ENCODE measurements at regions not wholly inside any gene's neighbourhood (a gene's known extent, or its start where the extent isn't known, plus 50 kb on each side); places are given as distances from the start of the nearest gene placed in this dataset.

- Histone ChIP-seq H3K4me1 (ENCODE audit: insufficient read depth, low read length) (no peaks in the 10 kb centered on the region), H4K91ac (ENCODE audit: insufficient read length, low read depth, low read length) (no peak overlapping the region), H2AFZ (ENCODE audit: low read length) (no peak overlapping the region), H2BK15ac (ENCODE audit: low read depth, low read length) (no peak overlapping the region), H3K79me2 (ENCODE audit: insufficient read depth, low read length) (no peaks in the 10 kb centered on the region), H3K18ac (ENCODE audit: insufficient read length, low read depth, low read length) (no peak overlapping the region), H3K79me1 (ENCODE audit: insufficient read depth, low read depth, low read length, poor library complexity, severe bottlenecking) (no peaks in the 10 kb centered on the region), H3K56ac (ENCODE audit: insufficient read length, low read depth, low read length) (no peak overlapping the region), H3K4me2 (ENCODE audit: insufficient read depth, insufficient read length, low read length) (no peak overlapping the region), H2AK5ac (ENCODE audit: insufficient read length, low read length) (no peak overlapping the region), H2BK20ac (ENCODE audit: low read depth, low read length, poor library complexity, severe bottlenecking) (no peak overlapping the region), H4K8ac (replicated peaks; ENCODE audit: insufficient read length, low read depth, low read length) (no peak overlapping the region), H4K5ac (ENCODE audit: insufficient read length, low read depth, low read length) (no peak overlapping the region), H3K4ac (ENCODE audit: low read depth, low read length) (no peak overlapping the region), H2BK12ac (ENCODE audit: insufficient read length, low read depth, low read length) (no peak overlapping the region), H4K20me1 (ENCODE audit: control insufficient read depth, insufficient read depth, insufficient read length) (no peaks in the 10 kb centered on the region), H2BK120ac (ENCODE audit: low read depth, low read length, poor library complexity, severe bottlenecking) (no peak overlapping the region), H3K27ac (ENCODE audit: insufficient read length, low read depth, low read length) (no peak overlapping the region), H3K9me3 (ENCODE audit: control insufficient read depth, low read depth, low read length) (no peaks in the 10 kb centered on the region), H3T11ph (ENCODE audit: low read length) (no peak overlapping the region), H3K14ac (ENCODE audit: insufficient read depth, low read length) (no peak overlapping the region), H3K23me2 (ENCODE audit: insufficient read length, low read depth, low read length, poor library complexity, severe bottlenecking) (no peaks in the 10 kb centered on the region), H3K23ac (ENCODE audit: insufficient read length, low read depth, low read length) (no peak overlapping the region), H2BK5ac (ENCODE audit: insufficient read length, low read length) (no peak overlapping the region), H3K9ac (ENCODE audit: extremely low read depth, insufficient read length, low read length) (no peak overlapping the region), H3K27me3 (ENCODE audit: insufficient read depth, low read length) (no peaks in the 10 kb centered on the region)
- WGBS (ENCODE audit: extremely low coverage, insufficient read length, low lambda C conversion rate), result no CpG with 5 or more reads among the region's 6 CpGs
- no peak for DNase-seq
- H3K4me1 Mint-ChIP-seq, result peaks cover 14 to 24% of the 10 kb centered on the region in 2 experiments
- H3K36me3 Mint-ChIP-seq (ENCODE audit: insufficient read depth in 1 of 3, low read depth in 3 of 3), result no peaks in the 10 kb centered on the region
- no peaks in the 10 kb centered on the region; the same call in 1 of the 2 replicates for H3K27me3 Mint-ChIP-seq (ENCODE audit: low read depth)
- H3K4me3 Mint-ChIP-seq, result no peak overlapping the region
- H3K9me3 Mint-ChIP-seq, result no peaks in the 10 kb centered on the region; a peak in 1 of 5 replicates
- TF ChIP-seq, protein P1, sequence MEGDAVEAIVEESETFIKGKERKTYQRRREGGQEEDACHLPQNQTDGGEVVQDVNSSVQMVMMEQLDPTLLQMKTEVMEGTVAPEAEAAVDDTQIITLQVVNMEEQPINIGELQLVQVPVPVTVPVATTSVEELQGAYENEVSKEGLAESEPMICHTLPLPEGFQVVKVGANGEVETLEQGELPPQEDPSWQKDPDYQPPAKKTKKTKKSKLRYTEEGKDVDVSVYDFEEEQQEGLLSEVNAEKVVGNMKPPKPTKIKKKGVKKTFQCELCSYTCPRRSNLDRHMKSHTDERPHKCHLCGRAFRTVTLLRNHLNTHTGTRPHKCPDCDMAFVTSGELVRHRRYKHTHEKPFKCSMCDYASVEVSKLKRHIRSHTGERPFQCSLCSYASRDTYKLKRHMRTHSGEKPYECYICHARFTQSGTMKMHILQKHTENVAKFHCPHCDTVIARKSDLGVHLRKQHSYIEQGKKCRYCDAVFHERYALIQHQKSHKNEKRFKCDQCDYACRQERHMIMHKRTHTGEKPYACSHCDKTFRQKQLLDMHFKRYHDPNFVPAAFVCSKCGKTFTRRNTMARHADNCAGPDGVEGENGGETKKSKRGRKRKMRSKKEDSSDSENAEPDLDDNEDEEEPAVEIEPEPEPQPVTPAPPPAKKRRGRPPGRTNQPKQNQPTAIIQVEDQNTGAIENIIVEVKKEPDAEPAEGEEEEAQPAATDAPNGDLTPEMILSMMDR (conservative IDR thresholded peaks at IDR 0.05), result no peak
- no peak overlapping the region for H3K27ac Mint-ChIP-seq
These were observed 454.4 kb upstream of the FAT1 start for GRCh38 chr4:187178084-187178483.
